Activated naive CD4-positive, alpha-beta T cell treated with anti-CD3 and anti-CD28 coated beads, Interleukin-2, amount 50 U/mL, for 16 hours (primary cell): ENCODE measurements at regions not wholly inside any gene's neighbourhood (a gene's known extent, or its start where the extent isn't known, plus 50 kb on each side); places are given as distances from the start of the nearest gene placed in this dataset.

Experiments
- DNase-seq: peaks from one replicate; pipeline ENCODE4 v3.0.0-alpha.2; 2020

- DNase-seq: no peak
Measured at GRCh38 chr2:6644261-6644660, 221.4 kb downstream of the CMPK2 start.

GRCh38 chr2:6645004-6645403 is 220.7 kb downstream of the CMPK2 start:
- DNase-seq: no peak

DNA sequence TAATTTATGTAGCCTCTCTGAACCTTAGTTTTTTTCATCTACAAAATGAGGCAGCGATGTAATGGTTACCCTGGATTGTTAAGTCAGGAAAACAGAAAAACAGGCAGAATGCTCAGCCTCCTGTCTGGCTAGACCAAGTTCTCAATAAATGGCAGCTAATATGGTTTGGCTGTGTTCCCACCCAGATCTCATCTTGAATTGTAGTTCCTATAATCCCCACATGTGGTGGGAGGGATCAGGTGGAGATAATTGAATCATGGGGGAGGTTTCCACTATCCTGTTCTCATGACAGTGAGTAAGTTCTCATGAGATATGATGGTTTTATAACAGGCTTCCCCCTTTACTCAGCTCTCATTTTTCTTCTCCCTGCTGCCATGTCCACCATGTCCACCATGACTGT is 220.0 kb downstream of the CMPK2 start:
- DNase-seq: no peak

- DNase-seq: no peak
Measured at GRCh38 chr2:6647046-6647445, 218.7 kb downstream of the CMPK2 start.

DNA sequence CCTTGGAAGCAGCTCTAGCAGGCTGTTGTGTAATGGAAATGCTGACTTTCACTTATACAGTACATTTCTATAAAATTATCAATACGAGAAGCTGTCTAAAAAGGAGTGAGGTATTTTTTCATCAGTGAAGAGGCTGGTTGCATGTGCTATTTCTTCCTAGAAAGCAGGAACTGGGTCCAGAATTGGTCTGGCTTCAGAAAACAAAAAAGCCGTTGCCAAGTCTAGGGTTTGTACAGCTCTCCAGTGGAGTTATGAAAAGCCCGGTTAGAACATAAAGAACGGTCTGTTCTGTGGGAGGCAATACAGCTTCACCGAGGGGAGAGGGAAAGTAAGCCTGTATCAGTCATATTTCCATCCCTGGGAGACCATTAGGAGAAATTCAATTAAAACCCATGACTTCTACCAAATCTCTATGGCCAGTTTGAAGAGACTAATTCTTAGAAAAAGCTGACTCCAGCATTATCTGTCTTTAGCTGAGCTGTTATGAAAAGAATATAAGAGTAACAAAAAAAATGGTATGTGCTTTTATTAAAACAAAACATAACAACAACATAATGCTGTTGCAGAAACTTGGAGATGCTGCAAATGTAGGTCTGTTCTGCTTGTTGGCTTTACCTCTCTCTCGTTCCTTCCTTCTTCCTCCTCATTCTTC is 217.0 kb downstream of the CMPK2 start:
- no peak for DNase-seq

GRCh38 chr2:6650311-6650710 is 215.4 kb downstream of the CMPK2 start:
- no peak for DNase-seq

- DNase-seq: no peak
Measured at GRCh38 chr2:6652251-6652650, 213.5 kb downstream of the CMPK2 start.

GRCh38 chr2:6653281-6653750 is 212.4 kb downstream of the CMPK2 start:
- DNase-seq: no peak

DNA sequence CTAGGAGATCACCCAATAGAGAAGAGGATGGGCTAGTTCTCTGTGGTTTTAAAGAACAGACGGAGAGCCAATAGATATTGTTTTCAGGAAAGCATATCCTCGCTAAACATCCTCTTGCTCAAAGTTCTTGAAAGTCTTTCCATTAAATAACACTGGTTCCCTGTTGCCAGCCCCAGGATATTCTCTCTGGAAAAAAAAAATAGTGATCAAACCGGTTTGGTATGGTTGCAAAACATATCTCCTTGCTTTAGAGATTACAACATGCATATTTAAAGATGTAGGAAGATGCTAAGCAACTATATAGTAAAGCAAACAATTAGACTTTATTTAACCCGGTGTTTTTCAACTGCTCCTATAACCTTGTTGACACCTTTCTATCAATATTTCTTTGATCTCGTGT is 211.4 kb downstream of the CMPK2 start:
- no peak for DNase-seq

DNA sequence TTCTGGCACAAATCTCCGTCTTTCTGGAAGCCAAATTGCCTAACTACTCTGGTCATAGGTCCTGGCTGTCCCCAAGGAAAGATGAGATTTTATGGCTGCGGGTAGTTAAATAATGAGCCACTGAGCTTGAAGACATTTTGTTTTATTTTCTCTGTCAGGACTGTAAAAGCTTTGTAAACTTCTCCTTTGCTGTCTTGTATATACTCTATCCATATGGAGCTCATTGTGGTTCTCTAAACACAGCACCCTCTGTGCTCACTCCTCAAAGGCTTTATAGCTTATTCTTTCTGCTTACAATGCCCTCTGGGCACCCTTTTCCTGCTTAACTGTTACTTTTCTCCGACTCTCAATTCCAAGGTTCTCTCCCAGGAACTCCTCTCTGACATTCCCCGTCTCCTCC is 209.1 kb downstream of the CMPK2 start:
- no peak for DNase-seq

GRCh38 chr2:6657136-6657535 is 208.6 kb downstream of the CMPK2 start:
- no peak for DNase-seq

- no peak for DNase-seq
Measured at GRCh38 chr2:6657855-6658254, 207.9 kb downstream of the CMPK2 start.

GRCh38 chr2:6664332-6665061 is 201.2 kb downstream of the CMPK2 start:
- DNase-seq: no peak

DNA sequence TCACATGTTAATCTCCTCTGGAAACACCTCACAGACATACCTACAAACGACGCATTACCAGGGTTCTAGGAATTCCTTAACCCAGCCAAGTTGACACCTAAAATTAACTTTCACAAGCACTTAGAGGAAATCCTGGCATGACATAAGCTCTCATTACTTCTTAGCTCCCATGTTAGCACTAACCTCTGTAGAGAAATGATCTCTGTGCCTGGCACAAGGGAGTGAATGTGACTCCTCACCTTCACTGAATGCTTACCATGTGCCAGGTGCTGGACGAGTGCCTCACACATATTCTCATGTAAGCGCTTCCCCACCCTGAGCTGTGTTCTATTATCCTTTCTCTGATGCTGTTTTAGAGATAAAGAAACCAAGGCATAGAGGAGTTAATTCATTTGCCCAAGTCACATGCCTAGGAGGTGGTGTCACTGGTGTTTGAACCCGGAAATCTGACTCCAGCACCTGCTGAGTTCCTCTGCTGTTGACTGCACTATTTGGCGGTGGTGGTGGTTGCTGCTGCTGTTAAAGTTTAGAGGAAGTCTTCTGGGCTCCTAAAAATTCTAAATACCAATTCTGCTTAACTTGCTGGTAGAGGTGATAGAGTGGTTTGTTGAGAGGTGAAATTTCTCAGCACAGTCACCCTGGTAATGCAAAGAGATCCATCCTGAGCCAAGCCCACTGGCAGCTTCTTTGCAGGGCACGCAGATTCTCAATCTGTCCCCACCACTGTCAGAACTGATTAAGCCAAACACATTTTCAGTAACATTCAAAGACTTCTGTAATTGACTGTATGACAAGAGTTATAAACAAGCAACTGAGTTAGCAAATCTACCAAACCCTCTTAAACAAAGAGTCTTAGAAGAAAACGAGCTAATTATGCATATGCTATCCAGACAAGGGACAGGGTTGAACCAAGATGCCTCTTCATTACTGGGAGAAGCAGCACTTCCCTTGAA is 200.3 kb downstream of the CMPK2 start:
- no peak for DNase-seq

DNA sequence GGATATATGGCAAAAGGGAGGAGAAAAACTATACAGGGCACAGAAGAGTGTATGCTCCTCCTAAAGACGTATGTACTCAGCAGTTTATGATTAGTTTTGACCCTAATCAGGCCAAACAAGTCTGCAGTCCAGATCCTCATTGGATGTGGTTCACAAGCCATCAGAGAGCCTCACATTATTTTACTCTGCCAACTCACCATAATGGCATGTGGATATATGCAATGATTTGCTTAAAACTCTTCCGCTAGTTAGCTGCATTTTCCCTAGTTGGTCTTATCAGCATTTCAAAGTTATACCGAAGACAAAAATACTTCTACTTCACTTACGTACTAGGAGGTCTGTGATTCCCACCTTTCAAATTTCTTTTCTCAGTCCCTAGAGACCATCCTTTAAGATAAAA is 198.4 kb downstream of the CMPK2 start:
- DNase-seq: no peak

DNA sequence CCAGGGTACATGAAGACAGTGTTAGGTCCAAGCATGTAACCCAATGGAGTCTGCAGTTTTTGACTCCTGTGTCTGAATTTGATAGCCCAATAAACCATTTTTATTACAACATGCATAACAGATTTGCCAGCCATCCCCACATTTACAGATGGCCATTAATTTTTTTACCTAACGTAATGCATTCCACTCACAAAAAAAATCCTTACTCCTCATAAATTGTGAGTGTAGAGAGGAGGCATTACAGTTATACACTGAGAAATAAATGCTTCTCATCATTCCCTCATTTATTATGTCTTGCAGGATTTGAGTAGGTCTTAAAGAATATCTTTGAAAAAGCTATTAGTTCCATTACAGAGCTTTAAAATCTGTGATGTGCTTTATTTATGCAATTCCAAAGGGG is 193.8 kb downstream of the CMPK2 start:
- no peak for DNase-seq

DNA sequence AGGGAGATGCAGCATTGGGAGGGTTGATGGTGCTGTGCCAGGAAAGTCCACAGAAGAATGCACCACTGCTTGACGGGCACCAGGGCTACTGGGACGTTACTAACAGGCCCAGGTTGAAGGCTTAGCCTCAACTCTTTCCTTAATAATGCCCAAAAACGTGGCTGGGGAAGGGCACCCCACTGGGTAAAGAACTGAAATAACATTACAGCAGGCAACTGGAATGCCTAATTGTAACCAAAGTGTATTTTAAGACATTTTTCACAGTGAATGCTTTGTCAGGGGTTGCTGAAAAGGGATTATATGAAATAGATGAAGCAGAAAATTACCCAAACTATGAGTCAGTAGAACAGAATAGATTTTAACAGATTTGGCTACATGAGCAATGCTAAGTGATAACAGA is 191.3 kb downstream of the CMPK2 start:
- no peak for DNase-seq

GRCh38 chr2:6675791-6676190 is 189.9 kb downstream of the CMPK2 start:
- DNase-seq: no peak

DNA sequence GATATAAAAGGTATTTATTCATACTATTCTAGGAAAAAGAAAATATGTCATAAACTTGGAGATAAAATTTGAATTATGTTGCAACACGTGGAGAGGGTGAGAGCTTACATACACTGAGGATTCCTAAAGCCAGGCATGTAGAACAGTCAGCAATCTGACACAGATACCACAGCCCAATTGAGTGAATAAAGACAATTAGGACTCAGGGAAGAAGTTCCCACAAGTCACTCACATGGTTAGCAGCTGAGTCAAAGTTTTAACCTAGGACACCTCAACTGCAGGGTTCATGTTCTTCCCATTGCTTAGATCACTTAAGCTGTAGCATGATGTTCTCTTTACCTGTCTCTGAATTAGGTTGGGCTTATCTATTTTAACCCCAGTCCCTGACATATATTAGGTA is 189.5 kb downstream of the CMPK2 start:
- no peak for DNase-seq

DNA sequence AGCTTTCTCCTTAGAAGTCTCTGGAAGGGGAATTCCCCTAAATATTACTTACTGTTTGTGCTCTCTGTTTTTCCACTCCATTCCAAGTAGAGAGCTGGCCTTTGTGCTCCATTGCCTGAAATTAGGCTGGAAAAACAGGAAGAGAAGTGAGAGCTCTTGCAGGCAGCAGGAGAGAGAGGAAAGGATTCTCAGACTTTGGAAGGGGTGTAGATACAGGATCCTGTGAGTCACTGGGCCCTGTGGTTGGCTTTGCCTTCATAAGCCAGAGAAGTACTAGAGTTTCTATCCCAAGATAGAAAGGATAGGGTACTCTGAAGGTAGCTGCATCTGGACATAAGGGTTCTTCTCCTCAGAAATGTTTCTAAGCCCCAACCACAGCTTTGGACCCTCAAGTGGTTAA is 188.9 kb downstream of the CMPK2 start:
- no peak for DNase-seq

DNA sequence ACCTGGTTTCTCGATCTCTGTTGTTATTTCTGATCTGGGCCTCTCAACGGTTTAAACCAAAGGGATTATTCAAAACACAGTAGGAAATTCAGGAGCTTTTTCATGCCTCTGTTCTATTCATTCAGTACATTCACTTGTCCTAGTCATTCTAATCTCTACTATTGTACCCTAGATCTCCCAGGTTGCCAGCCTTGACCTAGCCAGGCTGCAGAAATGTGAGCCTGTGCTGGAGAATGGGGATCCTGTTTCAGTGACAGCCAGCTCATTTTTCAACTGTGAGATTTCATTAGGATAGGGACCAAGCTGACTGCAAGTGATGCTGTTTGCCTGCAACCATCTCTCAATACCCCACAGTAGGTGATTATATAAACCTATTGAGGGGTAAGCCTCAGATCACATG is 186.2 kb downstream of the CMPK2 start:
- DNase-seq: no peak

DNA sequence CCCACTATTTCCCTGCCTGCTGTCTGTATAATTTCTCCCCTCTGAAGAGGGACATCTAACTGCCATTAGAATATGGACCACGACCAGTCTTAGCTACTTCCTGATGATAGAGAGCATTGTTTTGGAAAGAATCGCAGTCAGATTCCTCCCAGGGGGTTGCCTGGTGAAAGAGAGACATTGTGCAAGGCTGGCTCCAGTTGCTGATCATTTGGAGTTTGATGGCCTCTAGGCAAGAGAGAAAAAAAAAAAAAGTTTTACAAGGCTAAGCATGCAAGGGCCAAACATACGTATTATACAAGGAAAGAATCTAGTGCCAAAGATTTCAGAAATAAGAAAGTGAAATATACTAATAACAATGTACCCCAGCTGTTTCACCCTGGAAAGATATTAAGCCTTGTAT is 182.2 kb downstream of the CMPK2 start:
- no peak for DNase-seq

DNA sequence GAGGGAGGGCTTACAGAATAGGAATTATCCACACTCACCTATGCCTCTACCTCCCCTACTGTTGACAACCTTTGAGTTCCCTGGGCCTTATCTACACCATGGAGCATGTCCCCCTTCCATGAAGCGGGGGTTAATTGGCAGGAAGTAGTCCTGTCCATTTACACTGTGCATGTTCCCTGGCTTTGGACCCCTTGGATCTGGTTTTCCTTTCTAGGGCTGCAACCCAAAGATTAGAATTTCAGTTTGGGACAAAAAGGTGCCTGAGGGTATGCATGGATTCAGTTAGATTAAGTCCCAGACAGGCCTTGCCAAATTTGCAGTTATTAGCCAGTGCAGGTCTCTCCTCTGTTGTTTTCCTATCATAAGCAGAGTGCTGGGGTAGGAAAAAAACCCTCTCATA is 180.3 kb downstream of the CMPK2 start:
- DNase-seq: no peak

DNA sequence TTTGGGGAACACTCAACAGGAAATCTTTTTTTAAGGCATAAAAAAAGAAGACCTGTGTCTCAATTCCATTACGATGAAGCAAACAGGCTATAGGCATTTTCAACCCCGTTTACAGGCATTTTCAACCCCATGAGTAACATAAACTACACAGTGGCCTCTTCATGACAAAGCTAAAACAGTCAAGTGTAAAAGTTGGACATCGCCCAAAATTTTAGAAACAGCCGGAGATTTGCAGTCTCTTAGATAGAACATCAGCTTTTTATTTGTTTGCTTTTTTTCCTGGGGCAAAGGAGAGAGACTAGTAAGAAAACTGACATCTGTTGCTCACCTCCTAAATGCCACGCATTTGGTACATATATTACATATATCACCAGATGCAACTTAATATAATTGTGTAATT is 173.7 kb downstream of the CMPK2 start:
- DNase-seq: no peak
